NCI-H1694 treated with DMSO at 0.1 percent for 48 hours (cell line): ENCODE measurements at regions not wholly inside any gene's neighbourhood (a gene's known extent, or its start where the extent isn't known, plus 50 kb on each side); places are given as distances from the start of the nearest gene placed in this dataset.

Experiments
- DNase-seq: peaks from one replicate; lab custom pipeline; 2025; lab: John Stamatoyannopoulos, UW

DNA sequence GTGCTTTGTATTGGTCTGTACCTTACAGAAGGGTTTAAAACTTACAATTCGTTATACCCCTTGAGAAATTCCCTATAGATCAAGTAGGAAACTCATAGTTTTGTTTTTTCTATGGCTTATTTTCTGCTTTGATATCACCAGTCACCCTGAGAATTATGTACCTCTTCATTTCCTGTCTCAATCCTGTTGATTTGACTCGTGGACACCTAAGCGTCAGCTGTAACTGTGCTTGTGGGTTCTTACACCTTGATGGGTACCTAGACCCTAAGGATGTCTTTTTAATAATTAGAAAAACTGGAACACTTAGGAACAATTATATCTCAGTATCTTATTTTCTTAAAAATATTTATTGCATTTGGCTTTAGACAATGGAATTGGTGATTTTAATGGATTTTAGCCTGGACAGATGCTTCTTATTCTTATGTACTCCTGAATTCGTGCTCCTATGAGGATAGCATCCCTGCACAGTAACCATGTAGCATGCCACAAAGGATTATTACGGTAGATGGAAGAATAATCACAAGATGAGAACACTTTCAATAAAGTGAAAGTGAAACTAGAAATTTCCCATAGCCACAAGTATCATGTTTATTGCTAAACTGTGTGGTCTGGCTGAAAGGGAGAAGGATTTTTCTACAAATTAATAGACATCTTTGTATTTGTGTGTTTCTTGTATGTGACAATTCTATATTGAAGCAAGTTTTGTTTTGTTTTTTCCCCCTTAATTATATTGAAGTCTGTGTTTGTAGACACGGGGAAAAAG is 1920.3 kb upstream of the WWC1 start:
- DNase-seq: peak; percentile 4

DNA sequence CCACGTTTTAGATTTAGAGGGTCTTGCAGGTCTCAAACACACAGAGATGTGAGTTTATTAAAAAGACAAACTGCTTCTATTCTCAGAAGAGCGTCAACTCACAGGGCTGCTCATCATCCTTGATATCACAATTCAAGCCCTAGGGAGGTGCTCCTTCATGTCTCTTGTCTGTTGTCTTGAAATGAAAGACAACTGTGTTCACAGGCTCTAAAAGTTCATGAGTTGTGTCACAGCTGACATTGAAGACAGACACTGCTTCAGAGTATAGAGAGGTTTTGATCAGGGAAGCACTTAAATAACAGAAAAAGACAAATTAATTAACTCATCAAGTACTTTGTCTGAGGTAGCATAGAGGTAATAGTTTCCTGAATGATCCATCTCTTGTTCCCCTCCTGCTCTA is 1917.6 kb upstream of the WWC1 start:
- DNase-seq: no peak

DNA sequence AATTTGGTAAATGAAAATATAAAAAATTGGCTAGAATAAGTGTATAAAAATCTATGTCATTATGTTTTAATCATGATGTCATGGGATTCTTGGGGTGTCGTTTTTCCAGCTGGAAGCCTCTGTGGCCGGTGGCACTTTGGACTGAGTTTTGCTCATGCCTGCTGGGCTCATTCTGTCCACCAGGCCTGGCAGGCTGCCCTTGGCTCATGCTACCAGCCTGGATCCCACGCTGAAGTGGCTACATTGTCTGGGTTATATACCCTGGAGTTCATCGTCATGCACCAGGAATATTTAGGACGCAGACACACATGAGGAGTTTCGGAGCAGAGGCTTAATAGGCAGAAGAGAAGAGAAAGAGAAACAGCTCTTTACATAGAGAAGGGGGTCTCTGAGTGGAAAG is 1913.7 kb upstream of the WWC1 start:
- no peak for DNase-seq

DNA sequence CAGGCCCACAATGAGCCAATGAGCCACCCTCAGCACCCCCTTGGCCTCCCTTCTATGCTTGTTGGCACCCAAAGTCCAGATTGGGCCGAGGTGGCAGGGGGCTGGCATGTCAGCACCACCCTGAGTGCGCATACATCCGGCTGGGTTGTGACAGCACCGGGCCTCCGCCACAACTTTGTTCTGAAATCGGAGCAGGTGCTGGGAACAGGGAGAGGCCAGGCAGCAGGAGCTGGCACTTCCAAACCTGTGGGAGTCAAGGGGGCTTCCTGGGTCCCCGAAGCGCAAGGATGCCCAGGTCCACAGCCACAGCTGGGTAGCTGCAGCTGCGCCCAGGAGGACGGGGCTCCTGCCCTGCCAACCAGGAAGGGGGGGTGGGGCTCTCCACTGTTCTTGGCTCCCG is 1911.9 kb upstream of the WWC1 start:
- DNase-seq: no peak

DNA sequence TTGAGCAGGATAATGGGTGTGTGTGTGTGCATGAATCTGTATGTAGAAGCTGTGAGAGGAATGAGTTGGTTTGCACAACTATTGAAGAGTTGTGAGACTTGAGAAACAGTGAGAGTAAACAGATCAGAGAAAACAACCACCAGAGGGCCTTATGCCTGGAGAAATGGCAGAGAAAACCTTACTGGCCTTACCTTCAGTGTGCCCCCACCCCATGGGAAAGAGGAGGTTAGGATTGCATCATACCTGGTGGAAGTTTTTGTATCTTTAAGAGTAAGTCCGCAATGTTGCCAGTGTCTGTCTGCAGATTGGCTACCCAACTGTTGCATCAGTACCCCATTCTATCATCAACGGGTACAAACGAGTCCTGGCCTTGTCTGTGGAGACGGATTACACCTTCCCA is 1909.4 kb upstream of the WWC1 start:
- no peak for DNase-seq

DNA sequence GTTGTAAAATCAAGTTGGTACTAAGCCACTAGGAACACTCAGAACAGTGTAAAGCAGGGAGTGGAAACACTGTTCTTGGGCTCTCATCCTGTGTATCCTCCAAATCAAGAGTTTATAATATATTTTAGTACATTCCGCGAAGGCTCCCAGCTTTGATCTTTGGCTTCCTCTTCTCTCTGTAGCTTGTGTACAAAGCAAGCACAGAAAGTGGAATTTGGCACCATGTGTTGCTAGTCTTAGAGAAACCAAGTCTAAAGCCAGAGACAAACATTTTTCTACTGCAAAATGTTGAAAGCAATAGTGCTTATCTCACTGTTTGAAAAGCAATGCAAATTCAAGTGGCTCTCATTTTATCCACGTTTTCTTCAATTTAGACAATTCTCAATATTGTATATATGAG is 1893.3 kb upstream of the WWC1 start:
- no peak for DNase-seq

DNA sequence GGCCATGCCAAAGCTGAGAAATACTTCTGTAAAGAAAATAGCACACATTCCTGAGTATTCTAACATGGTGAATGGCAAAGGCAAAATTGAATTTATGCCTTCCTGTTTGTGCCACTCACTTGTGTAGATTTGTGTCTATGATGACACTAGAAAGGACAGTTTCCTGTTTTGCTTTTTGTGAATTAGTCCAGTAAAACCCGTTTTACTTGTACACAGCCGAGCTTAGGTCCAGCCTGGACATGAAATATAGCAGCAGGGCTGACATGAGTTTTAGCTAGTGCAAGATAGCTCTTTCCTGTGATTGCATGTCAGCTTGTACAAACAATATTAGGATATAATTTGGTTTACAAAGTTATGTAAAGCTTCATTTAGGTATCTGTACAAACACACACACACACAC is 1891.7 kb upstream of the WWC1 start:
- no peak for DNase-seq

DNA sequence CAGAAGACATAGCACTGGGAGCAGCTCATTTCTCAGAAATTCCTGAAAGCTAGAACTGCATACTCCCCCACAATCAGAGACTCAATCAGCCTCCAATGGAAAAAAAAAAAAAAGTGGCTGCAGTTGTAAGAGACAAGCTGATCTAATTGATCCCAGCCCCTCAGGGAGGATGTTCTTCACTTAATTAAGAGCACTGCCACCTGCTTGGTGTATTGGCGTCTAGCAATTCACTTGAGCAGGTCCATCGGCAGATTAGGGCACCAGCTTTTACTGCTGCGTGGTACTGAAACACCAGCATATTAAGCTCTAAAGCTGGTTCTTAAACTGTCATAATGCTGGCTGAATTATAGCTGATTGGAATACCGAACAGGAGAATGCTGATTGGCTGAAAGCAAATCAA is 1890.1 kb upstream of the WWC1 start:
- no peak for DNase-seq

DNA sequence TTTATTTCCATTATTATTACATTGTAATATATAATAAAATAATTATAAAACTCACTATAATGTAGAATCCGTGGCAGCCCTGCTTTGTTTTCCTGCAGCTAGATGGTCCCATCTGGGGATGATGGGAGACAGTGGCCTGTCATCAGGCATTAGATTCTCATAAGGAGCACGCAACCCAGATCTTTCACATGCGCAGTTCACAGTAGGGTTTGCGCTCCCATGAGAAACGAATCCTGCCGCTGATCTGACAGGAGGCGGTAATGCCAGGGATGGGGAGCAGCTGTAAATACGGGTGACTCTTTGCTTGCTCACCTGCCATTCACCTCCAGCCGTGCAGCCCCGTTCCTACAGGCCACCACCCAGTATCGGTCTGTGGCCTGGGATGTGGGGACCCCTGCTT is 1879.3 kb upstream of the WWC1 start:
- no peak for DNase-seq

DNA sequence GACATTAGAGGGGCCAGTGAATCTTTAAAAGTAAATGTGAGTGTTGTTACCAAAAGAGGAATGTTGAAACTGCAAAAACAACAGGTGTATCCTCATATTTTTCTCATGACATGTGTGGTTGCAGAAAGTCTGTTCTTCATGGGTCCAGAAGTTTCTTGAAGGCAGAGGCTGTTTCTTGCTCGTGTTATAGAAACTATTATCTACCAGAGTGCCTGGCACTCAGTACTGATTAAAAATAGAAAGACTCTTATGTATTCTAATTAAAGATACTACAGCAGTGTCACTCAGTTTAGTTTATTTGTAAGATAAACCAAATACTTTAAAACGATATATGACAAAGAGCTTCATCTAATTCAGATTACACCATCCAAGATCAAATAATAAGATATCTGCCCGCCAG is 1864.2 kb upstream of the WWC1 start:
- DNase-seq: no peak

DNA sequence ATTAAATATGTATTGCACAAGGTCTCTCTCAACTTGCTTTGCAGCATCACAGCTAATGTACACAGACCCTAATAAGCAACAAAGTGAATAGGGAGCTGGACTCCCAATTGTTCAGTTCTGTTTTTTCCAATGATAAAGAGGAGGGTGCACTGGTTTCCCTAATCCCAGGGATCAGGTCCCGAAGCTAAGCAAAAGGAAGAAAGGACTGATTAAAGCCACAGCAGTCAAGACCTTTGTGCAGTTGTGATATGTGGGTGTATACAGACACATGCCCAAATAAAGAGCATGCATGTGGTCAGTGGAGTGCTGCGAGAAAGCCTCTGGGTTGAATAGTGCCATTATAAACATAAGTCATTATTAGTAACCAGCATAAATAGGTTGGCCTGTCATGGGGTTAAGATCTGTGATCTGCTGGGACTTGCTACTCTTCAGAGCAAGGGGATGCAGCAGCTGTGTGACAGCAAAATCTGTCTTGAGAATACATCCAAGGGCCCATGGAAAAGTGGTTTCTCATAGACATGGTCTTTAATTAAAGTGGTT is 1863.1 kb upstream of the WWC1 start:
- DNase-seq: no peak

DNA sequence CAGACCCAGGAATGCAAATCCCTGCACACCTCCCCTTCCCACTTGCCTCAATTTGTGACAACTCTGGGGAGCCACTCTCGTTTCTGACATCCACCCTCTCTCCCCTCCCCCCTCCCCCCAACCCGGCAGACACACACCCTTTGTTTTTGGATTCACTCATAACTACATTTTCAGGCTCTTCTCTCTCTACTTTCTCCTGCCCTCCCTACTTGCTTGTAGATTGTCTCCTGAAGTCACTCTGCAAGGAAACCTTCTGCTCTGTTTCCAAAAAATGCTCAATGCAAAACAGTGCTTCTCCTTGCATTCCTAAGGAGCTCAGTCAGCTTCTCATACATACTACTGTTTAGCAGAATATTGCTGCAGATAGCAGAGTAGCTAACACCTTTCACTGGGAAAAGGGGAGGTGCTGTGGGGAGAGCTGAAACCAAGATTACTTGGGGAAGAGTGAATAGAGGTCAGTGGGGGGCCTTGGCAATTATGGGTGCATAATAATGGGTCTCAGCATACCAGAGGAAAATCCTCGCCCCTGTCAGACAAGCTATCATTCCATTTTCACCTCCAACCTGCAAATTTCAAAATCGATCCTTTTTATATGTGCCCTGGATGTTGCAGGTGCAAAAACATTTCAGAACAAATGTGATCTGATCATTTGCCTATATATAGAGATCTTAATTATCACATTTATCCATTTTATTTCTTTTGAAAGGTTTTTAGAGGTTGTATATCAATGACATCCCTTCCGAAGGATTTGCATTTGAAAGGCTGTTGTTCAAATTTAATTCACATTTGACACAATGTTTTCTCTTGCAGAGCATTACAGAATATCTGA is 1860.7 kb upstream of the WWC1 start:
- DNase-seq: no peak

DNA sequence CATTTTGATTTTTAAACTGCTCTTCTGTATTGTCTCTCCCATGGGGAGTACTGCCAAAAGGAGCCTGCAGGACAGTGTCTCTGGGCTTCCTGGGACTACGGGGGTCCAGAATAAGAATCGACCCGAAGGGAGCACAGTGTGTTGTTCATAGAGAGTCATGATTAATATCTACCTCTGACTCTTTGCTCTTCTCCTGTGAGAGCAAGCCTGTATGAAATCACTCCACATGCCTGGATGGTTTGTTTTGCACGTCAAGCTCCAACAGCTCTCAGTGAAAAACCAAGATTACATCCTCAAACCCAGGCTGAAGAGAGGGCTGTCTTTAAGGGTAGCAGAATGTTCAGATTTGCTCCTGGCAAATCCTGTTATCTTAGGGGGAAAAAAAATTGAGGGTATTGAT is 1860.0 kb upstream of the WWC1 start:
- no peak for DNase-seq

DNA sequence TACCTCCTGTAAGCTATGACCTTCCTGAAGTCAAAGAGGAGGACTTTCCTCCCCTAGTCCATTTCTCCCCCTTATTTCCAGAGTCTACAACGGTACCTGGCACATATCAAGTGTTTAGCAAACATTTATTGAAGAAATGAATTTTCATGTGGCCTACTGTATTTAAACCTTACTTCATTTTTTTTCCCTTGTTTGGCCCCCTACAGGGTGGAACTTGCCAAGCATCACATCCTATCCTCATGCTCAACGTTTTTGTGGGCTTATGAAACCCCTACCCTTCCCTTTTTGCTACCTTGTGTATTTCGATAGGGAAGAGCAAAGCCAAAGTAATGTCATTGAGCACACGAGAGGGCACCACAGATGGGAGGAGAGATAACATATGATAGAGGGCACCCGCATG is 1857.8 kb upstream of the WWC1 start:
- DNase-seq: no peak

DNA sequence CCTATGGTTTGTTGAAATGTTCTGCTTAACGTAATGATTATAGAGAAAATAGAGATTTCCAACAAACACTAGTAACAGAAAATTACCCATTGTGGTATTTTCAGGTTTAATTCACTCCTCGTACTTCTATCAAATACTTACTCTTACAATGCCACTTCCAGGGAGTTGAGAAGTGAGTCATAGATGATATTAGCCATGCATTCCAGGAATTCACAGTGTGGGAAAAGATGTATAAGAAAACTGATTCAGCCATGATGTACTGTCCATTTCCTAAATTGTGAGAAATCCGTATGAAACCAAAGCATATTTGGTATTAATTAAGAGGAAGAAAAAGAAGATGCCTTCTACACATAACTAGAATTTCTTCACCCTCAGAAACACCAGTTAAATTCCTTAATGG is 1854.6 kb upstream of the WWC1 start:
- DNase-seq: no peak

DNA sequence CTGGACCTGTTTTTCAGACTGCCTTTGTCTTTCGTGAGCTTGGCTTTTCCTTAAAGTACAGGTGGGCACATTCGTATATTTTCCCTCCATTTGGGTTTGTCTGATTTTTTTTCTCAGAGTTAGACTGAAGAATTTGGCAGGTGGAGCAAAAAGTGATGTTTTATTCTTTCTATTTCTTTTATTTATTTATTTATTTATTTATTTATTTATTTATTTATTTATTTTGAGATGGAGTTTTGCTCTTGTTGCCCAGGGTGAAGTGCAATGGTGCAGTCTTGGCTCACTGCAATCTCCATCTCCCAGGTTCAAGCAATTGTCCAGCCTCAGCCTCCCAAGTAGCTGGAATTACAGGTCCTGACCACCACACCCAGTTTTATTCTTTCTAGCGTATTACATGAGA is 1805.1 kb upstream of the WWC1 start:
- DNase-seq: no peak

DNA sequence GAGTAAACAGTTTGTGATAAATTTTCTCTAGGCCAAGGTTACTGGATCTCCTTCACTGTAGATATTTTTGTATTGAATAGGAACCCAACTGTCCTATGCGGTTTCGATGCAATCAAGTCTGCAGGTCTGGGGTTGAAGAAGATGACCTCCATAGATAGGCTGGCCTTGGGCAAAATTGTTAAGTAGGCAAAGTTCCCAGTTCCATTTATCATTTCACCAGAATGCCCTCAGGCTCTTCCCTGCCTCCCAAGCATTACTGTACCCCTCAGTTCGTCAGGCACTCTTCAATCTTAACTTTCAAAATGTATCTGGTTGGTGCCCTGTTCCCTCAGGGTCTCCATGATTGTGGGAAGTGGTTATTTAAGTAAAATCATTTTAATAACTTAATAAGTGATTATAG is 1802.9 kb upstream of the WWC1 start:
- no peak for DNase-seq

DNA sequence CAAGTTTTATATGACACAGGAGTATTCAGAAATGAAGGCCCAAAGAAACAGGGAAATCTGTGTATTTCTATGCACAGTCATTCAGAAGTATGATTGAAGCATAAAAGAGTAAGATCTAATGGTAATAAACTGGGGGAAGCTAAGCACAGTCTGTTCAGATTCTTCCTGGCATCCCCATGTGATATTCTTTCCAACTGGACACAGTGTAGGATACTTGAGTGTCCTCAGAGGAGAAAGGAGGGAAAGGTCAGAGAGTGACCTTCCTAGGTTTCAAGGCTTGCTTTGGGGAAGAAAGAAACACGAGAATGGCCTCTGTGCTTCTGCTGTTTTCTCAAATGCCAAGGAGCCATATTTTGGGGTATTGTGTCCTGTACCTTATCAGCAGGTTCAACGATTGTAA is 1798.4 kb upstream of the WWC1 start:
- no peak for DNase-seq

DNA sequence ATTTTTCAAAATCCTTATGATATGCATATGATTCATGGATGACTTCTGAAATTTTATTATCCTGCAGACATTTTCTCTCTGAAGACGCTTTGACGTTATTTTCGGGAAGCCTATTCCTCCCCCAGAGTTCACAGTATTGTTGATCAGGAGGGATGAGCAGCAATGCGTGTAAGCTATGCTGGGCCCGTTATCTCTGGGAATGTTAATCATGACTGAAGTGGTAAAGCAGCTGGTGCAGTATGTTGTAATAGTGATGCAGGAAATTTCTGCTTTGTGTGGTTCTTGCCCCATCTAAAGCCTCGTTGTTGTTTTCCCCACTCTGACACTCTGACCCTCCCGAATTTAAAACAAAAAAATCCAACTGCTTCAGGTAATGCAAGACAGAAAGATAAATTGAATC is 1797.8 kb upstream of the WWC1 start:
- no peak for DNase-seq

DNA sequence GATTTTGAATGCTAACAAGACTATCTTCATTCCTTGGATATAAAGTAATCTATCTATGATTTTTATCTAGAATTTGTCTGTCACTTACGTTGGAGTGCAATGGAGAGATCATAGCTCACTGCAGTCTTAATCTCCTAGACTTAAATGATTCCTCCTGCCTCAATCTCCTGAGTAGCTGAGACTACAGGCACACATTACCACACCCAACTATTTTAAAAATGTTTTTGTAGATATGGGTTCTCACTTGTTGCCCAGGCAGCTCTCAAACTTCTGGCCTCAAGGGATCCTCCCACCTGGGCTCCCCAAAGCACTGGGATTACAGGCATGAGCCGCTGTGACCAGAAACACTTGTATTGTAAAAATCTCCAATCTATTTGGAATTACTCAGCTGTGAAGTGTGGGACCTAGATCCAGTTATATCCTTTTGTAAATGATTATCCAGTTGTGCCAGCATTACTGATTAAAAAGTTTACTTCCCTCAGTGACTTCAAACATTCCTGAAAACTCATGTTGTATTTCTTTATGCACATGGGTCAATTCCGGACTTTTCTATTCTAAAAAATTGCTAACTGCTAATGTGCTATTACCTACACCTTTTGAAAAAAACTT is 1793.8 kb upstream of the WWC1 start:
- DNase-seq: no peak

DNA sequence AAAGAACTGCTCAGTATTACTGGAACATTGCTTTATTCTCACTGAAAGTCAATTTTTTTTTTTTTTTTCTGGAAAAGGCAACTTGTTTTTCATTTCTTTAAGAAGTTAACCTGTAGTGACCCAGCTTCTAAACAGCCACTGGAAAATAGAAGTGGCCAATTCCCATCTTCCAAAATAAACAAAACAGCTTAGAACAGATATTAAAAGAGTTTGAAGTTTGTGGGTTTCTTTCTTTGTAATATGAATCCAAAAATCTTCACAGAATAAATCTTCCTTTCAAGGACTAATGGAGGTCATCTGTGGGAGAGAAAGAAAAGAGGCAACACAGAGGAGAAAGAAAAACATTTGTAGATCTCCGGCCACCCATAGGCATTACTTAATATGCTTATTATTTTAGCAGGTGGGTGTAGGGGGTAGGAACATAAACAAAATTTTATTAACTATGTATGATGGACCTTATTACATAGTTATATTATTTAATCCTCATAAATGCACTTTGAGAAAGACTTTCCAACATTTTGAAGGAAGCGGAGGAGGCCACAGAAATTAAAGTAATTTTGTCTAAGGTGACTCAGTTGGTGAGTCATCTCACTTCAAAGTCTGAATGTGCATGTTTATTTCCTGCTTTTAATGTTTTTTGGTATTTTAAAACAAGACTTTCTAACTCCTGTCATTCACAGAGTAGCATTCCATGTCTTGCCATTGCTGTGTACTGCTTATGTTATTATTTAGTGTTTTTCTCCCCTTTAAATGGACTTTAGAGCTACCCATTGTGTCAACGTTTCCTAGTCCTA is 1791.8 kb upstream of the WWC1 start:
- DNase-seq: no peak

DNA sequence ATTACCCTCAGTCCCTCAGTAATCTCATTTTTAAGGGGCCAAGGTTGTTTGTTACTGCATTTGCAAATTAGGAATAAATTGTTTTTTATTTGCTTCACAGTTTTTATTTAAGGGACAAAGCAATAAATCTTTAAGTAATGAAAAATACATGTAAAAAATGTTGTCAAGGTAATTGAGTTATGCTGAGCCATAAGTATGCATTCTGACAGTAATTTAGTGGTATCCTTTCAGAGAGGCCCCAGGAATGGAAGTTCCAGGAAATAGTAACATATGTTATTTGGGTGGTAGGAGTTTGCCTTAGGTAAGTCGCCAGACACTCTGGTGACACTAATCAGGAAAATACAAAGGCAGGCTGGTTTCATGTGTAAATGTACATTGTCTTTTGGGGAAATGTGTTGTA is 1787.9 kb upstream of the WWC1 start:
- DNase-seq: no peak
